ENCODE measurements at regions not wholly inside any gene's neighbourhood (a gene's known extent, or its start where the extent isn't known, plus 50 kb on each side); places are given as distances from the start of the nearest gene placed in this dataset.

DNA sequence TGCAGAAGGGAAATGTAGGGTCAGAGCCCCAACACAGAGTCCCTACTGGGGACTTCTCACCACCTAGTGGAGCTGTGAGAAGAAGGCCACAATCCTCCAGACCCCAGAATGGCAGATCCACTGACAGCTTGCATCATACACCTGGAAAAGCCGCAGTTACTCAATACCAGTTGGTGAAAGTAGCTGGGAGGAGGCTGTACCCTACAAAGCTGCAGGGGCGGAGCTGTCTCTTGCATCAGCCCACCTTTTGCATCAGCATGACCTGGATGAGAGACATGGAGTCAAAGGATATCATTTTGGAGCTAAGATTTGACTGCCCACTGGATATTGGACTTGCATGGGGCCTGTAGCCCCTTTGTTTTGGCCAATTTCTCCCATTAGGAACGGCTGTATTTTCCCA, 237.3 kb downstream of the CALCRL start:
- TF ChIP-seq ISL1 (CRISPR knock-in tag; IDR thresholded peaks at IDR 0.05): no peak
- TF ChIP-seq ZFP30 (CRISPR knock-in tag; IDR thresholded peaks at IDR 0.05): no peak
- TF ChIP-seq BACH2 (CRISPR knock-in tag; IDR thresholded peaks at IDR 0.05; ENCODE audit: borderline replicate concordance): no peak
- no peak for TF ChIP-seq ARNTL (CRISPR knock-in tag; IDR thresholded peaks at IDR 0.05; ENCODE audit: borderline replicate concordance, low read depth)
- TF ChIP-seq POU6F1 (CRISPR knock-in tag; IDR thresholded peaks at IDR 0.05; ENCODE audit: borderline replicate concordance, low read depth): no peak
- ATAC-seq: no peak

DNA sequence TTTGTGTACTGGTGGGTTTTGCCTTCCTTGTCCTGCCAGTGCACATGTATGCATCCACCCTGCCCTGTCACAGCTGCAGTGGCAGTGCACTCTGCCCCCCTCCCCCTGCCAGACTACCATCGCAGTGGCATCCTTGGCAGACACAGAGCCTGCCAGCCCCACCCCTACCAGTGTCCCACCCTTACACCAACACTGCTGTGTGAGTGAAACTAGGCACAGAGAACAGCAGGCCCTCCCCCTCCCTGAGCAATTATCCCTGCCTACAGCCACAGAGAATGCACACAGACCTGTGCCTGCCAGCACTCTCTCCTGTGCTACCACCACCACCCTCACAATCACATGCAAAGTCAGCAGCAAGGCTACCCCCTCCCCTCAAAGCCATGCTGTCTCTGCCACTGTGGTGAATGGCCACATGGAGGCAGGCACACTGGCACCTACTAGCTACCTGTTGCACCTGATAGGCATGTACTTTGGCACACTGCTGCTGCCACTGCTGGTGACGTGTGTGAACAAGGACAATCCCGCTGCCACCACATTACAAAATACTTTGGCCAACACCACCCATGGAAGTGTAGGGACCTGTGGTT, 239.8 kb downstream of the CALCRL start:
- ATAC-seq: no peak
- TF ChIP-seq RARB (CRISPR knock-in tag; IDR thresholded peaks at IDR 0.05): no peak
- no peak for TF ChIP-seq ZC3H10 (CRISPR knock-in tag; IDR thresholded peaks at IDR 0.05)
- TF ChIP-seq PATZ1 (CRISPR knock-in tag; IDR thresholded peaks at IDR 0.05; ENCODE audit: borderline replicate concordance): no peak
- TF ChIP-seq POU6F1 (CRISPR knock-in tag; IDR thresholded peaks at IDR 0.05; ENCODE audit: borderline replicate concordance, low read depth): no peak
- no peak for TF ChIP-seq BACH2 (CRISPR knock-in tag; IDR thresholded peaks at IDR 0.05; ENCODE audit: borderline replicate concordance)
- TF ChIP-seq PPARA (CRISPR knock-in tag; IDR thresholded peaks at IDR 0.05; ENCODE audit: borderline replicate concordance): no peak
- TF ChIP-seq ZFP3 (CRISPR knock-in tag; IDR thresholded peaks at IDR 0.05): no peak
- TF ChIP-seq ZNF565 (CRISPR knock-in tag; conservative IDR thresholded peaks at IDR 0.05; ENCODE audit: low read depth): no peak
- no peak for TF ChIP-seq TCF4 (CRISPR knock-in tag; IDR thresholded peaks at IDR 0.05; ENCODE audit: borderline replicate concordance)

DNA sequence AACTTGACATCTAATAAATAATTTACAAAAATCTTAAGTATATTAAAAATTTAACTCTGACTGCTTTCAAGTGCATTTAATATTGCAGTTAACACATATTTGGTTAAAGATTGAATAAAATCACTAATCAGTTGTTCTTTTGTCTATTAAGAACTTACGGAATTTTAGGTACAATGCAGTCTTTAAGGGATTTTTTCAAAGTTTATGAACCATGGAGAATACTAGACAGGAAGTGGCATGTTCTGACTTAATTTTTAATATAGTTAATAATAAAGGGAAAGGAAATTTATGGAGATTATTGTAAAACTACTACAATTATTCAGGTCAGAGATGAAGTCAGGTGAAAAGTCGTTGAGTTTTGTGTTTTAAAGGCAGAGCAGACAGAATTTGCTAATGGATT, 240.9 kb downstream of the CALCRL start:
- TF ChIP-seq ZFP3 (CRISPR knock-in tag; IDR thresholded peaks at IDR 0.05) (no peak), ESRRG (CRISPR knock-in tag; IDR thresholded peaks at IDR 0.05) (no peak), ZNF565 (CRISPR knock-in tag; conservative IDR thresholded peaks at IDR 0.05; ENCODE audit: low read depth) (no peak), CREB5 (CRISPR knock-in tag; IDR thresholded peaks at IDR 0.05; ENCODE audit: low read depth) (no peak), PATZ1 (CRISPR knock-in tag; IDR thresholded peaks at IDR 0.05; ENCODE audit: borderline replicate concordance) (no peak), ZFP30 (CRISPR knock-in tag; IDR thresholded peaks at IDR 0.05) (no peak)
- ATAC-seq: no peak

- TF ChIP-seq ZFP3 (CRISPR knock-in tag; IDR thresholded peaks at IDR 0.05) (no peak), BACH2 (CRISPR knock-in tag; IDR thresholded peaks at IDR 0.05; ENCODE audit: borderline replicate concordance) (no peak), ZC3H10 (CRISPR knock-in tag; IDR thresholded peaks at IDR 0.05) (no peak), OSR1 (CRISPR knock-in tag; IDR thresholded peaks at IDR 0.05) (no peak), CSDC2 (CRISPR knock-in tag; IDR thresholded peaks at IDR 0.05) (no peak), PATZ1 (CRISPR knock-in tag; IDR thresholded peaks at IDR 0.05; ENCODE audit: borderline replicate concordance) (no peak), ZNF8 (CRISPR knock-in tag; IDR thresholded peaks at IDR 0.05) (no peak), CSRNP3 (CRISPR knock-in tag; IDR thresholded peaks at IDR 0.05) (no peak), TCF4 (CRISPR knock-in tag; IDR thresholded peaks at IDR 0.05; ENCODE audit: borderline replicate concordance) (no peak)
- TF ChIP-seq, protein P1, sequence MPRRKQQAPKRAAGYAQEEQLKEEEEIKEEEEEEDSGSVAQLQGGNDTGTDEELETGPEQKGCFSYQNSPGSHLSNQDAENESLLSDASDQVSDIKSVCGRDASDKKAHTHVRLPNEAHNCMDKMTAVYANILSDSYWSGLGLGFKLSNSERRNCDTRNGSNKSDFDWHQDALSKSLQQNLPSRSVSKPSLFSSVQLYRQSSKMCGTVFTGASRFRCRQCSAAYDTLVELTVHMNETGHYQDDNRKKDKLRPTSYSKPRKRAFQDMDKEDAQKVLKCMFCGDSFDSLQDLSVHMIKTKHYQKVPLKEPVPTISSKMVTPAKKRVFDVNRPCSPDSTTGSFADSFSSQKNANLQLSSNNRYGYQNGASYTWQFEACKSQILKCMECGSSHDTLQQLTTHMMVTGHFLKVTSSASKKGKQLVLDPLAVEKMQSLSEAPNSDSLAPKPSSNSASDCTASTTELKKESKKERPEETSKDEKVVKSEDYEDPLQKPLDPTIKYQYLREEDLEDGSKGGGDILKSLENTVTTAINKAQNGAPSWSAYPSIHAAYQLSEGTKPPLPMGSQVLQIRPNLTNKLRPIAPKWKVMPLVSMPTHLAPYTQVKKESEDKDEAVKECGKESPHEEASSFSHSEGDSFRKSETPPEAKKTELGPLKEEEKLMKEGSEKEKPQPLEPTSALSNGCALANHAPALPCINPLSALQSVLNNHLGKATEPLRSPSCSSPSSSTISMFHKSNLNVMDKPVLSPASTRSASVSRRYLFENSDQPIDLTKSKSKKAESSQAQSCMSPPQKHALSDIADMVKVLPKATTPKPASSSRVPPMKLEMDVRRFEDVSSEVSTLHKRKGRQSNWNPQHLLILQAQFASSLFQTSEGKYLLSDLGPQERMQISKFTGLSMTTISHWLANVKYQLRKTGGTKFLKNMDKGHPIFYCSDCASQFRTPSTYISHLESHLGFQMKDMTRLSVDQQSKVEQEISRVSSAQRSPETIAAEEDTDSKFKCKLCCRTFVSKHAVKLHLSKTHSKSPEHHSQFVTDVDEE (CRISPR knock-in tag; IDR thresholded peaks at IDR 0.05): no peak
- no peak for ATAC-seq
Measured at GRCh38 chr2:187206471-187206870, 241.6 kb downstream of the CALCRL start.

All from SK-N-SH treated with all-trans-retinoic acid at 6 μM for 48 hours (cell line).